DOHH2 (cell line): ENCODE measurements at regions not wholly inside any gene's neighbourhood (a gene's known extent, or its start where the extent isn't known, plus 50 kb on each side); places are given as distances from the start of the nearest gene placed in this dataset.

ENCODE experiments used
- H3F3A ChIP-seq: fragments of 200-600 bp; sonication (generic), shearing (Covaris generic); 2 replicates; pipeline ENCODE4 v1.6.0; 2016; ENCODE audit warnings: antibody characterized with exemption, mild to moderate bottlenecking; ENCODE audit not compliant: control insufficient read depth, insufficient read depth
- H3K27ac ChIP-seq: fragments of 200-600 bp; sonication (generic); 2 replicates; pipeline ENCODE4 v1.5.1; 2014; ENCODE audit warnings: low read depth, mild to moderate bottlenecking, low read length, moderate library complexity
- H3K27me3 ChIP-seq: fragments of 200-600 bp; sonication (generic); 2 replicates; pipeline ENCODE4 v1.6.1; 2014; ENCODE audit warnings: mild to moderate bottlenecking, low read length, mixed read lengths; ENCODE audit not compliant: control insufficient read depth
- H3K36me3 ChIP-seq: fragments of 200-600 bp; sonication (generic); 2 replicates; pipeline ENCODE4 v1.6.1; 2014; ENCODE audit warnings: mild to moderate bottlenecking, low read length, moderate library complexity, mixed read lengths; ENCODE audit not compliant: control insufficient read depth
- H3K4me1 ChIP-seq: fragments of 200-600 bp; sonication (generic); 2 replicates; pipeline ENCODE4 v1.6.1; 2014; ENCODE audit warnings: mild to moderate bottlenecking, low read length, mixed read lengths; ENCODE audit not compliant: control insufficient read depth
- H3K4me2 ChIP-seq: fragments of 200-600 bp; sonication (generic); 2 replicates; pipeline ENCODE4 v1.6.0; 2014; ENCODE audit warnings: mild to moderate bottlenecking, low read length, moderate library complexity
- H3K4me3 ChIP-seq: fragments of 200-600 bp; sonication (generic); 2 replicates; pipeline ENCODE4 v1.5.1; 2014; ENCODE audit warnings: mild to moderate bottlenecking, low read length, mixed read lengths
- H3K79me2 ChIP-seq: fragments of 200-600 bp; sonication (generic); 2 replicates; pipeline ENCODE4 v1.6.1; 2014; ENCODE audit warnings: mild to moderate bottlenecking, low read length, mixed read lengths; ENCODE audit not compliant: control insufficient read depth
- H3K9me2 ChIP-seq: fragments of 200-600 bp; sonication (generic); replicated peaks from 2 replicates; pipeline ENCODE4 v1.6.1; 2014; ENCODE audit warnings: mild to moderate bottlenecking, low read length, mixed read lengths; ENCODE audit not compliant: control insufficient read depth
- H3K9me3 ChIP-seq: fragments of 200-600 bp; sonication (generic); 2 replicates; pipeline ENCODE4 v1.6.1; 2014; ENCODE audit warnings: antibody characterized with exemption, low read length, mixed read lengths; ENCODE audit not compliant: control insufficient read depth, insufficient read depth
- H4K20me1 ChIP-seq: fragments of 200-600 bp; sonication (generic); 2 replicates; pipeline ENCODE4 v1.6.0; 2014; ENCODE audit warnings: low read depth, mild to moderate bottlenecking, antibody characterized with exemption, low read length, moderate library complexity; ENCODE audit not compliant: control insufficient read depth, insufficient read depth
- CTCF ChIP-seq: fragments of 200-600 bp; sonication (generic); IDR thresholded peaks from one replicate; pipeline ENCODE4 v1.5.1; 2014; ENCODE audit warnings: antibody characterized with exemption, mild to moderate bottlenecking, low read depth, low read length; ENCODE audit not compliant: poor library complexity, severe bottlenecking
- EZH2phosphoT487 ChIP-seq: fragments of 200-600 bp; sonication (generic); IDR thresholded peaks from 2 replicates; pipeline ENCODE4 v1.6.1; 2017; ENCODE audit warnings: borderline replicate concordance, mild to moderate bottlenecking, antibody characterized with exemption, low read length, moderate library complexity, mixed read lengths

GRCh38 chr20:7399575-7399974, 540.7 kb downstream of the HAO1 start:
- Histone ChIP-seq H3K36me3 (no peaks in the 10 kb centered on the region), H4K20me1 (no peaks in the 10 kb centered on the region), H3K4me2 (no peak overlapping the region), H3K27me3 (no peaks in the 10 kb centered on the region), H3K9me2 (no peaks in the 10 kb centered on the region), H3K79me2 (no peaks in the 10 kb centered on the region), H3K27ac (no peak overlapping the region), H3K4me1 (no peaks in the 10 kb centered on the region), H3K4me3 (no peak overlapping the region), H3F3A (no peaks in the 10 kb centered on the region), H3K9me3 (no peaks in the 10 kb centered on the region)
- TF ChIP-seq EZH2phosphoT487, result no peak
- no peak for TF ChIP-seq CTCF

GRCh38 chr20:7406671-7407070, 533.6 kb downstream of the HAO1 start:
- no peak for TF ChIP-seq CTCF
- Histone ChIP-seq H3F3A (no peaks in the 10 kb centered on the region), H3K9me2 (no peaks in the 10 kb centered on the region), H3K4me1 (peaks cover 5% of the 10 kb centered on the region), H3K9me3 (no peaks in the 10 kb centered on the region), H3K79me2 (no peaks in the 10 kb centered on the region), H3K36me3 (no peaks in the 10 kb centered on the region), H3K27ac (no peak overlapping the region), H4K20me1 (no peaks in the 10 kb centered on the region), H3K4me3 (no peak overlapping the region), H3K27me3 (no peaks in the 10 kb centered on the region), H3K4me2 (no peak overlapping the region)

- TF ChIP-seq CTCF (no peak), EZH2phosphoT487 (no peak)
- H3K27ac ChIP-seq, result no peak overlapping the region
- no peaks in the 10 kb centered on the region for H4K20me1 ChIP-seq
Observed at GRCh38 chr20:7410150-7410549, 530.1 kb downstream of the HAO1 start.

GRCh38 chr20:7411075-7411474, 529.2 kb downstream of the HAO1 start:
- H3K4me2 ChIP-seq, result peak overlapping the region; percentile 20; the same call in 1 of the 2 replicates
- H3K4me3 ChIP-seq, result no peak overlapping the region
- no peaks in the 10 kb centered on the region for H3K27me3 ChIP-seq

More at GRCh38 chr20:7410150-7410549, 530.1 kb downstream of the HAO1 start:
- no peak overlapping the region for H3K4me2 ChIP-seq
- H3K36me3 ChIP-seq, result no peaks in the 10 kb centered on the region
- peaks cover 22% of the 10 kb centered on the region for H3K4me1 ChIP-seq
- no peak overlapping the region for H3K4me3 ChIP-seq
- H3K27me3 ChIP-seq, result no peaks in the 10 kb centered on the region
- no peaks in the 10 kb centered on the region for H3F3A ChIP-seq
- no peaks in the 10 kb centered on the region for H3K9me2 ChIP-seq
- H3K9me3 ChIP-seq, result no peaks in the 10 kb centered on the region
- H3K79me2 ChIP-seq, result no peaks in the 10 kb centered on the region

More at GRCh38 chr20:7411075-7411474, 529.2 kb downstream of the HAO1 start:
- H3K27ac ChIP-seq, result 0 out of 2 replicates have a peak overlapping the region, but pooled peaks have one; percentile 52
- no peak for TF ChIP-seq CTCF
- no peak for TF ChIP-seq EZH2phosphoT487
- H3K79me2 ChIP-seq, result no peaks in the 10 kb centered on the region
- no peaks in the 10 kb centered on the region for H3F3A ChIP-seq
- H3K9me2 ChIP-seq, result no peaks in the 10 kb centered on the region
- no peaks in the 10 kb centered on the region for H3K9me3 ChIP-seq
- H4K20me1 ChIP-seq, result no peaks in the 10 kb centered on the region
- H3K36me3 ChIP-seq, result no peaks in the 10 kb centered on the region
- H3K4me1 ChIP-seq, result peaks cover 22% of the 10 kb centered on the region
